ENCODE measurements at regions not wholly inside any gene's neighbourhood (a gene's known extent, or its start where the extent isn't known, plus 50 kb on each side); places are given as distances from the start of the nearest gene placed in this dataset.
"Not testable (repeated sequence)": the region's sequence is repeated elsewhere in the genome, so short reads cannot be mapped to it uniquely, and the experiment has no call there.

DNA sequence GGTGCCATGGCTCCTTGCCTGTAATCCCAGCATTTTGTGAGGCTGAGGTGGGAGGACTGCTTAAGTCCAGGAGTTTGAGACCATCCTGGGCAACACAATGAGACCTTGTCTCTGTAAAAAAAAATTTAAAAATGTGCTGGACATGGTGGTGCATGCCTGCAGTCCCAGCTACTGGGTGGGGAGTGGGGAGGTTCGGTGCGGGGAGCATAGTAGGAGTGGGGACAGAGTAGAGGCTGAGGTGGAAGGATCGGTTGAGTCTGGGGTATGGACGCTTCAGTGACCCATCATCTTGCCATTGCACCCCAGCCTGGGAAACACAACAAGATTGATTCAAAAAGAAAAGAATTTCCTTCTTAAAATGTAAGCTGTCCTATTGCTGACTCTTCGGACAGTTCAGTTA lies 1490.0 kb upstream of the GBE1 start:
- no peak for DNase-seq (ENCODE audit: low spot score)
- intact Hi-C loops (cut with DNase I) = no loop called here

DNA sequence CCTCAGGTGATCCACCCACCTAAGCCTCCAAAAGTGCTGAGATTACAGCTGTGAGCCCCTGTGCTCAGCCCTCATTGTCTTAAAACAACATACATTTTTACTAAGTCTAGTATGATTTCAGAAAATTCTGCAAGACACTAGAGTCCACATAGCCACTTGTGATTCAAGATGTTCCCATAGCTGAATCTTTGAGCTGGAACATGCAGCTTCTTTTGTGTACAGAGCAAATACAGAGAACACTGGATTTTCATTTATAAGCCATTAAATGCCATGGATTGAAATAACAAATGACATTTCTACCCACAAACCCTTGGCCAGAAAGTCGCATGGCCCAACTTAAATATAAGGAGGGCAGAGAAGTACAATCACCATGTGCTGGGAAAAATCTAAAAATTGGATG lies 1489.2 kb upstream of the GBE1 start:
- no peak for DNase-seq (ENCODE audit: low spot score)
- intact Hi-C loops (cut with DNase I) = no loop called here

DNA sequence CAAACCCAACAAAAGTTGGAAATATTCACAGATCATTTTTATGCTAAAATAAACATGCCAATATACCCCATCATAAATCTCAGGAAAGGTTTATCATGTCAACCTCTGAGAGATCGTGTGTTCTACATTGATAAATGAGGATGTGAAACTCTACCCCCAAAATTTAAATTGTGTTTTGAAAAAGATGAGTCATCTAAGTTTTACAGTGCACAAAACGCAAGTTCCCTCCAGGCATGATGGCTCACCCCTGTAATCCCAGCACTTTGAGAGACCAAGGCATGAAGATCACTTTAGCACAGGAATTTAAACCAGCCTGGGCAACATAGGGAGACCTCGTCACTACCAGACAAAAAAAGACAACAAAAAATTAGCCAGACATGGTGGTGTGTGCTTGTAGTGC lies 1487.0 kb upstream of the GBE1 start:
- no peak for DNase-seq (ENCODE audit: low spot score)
- intact Hi-C loops (cut with DNase I) = no loop called here

DNA sequence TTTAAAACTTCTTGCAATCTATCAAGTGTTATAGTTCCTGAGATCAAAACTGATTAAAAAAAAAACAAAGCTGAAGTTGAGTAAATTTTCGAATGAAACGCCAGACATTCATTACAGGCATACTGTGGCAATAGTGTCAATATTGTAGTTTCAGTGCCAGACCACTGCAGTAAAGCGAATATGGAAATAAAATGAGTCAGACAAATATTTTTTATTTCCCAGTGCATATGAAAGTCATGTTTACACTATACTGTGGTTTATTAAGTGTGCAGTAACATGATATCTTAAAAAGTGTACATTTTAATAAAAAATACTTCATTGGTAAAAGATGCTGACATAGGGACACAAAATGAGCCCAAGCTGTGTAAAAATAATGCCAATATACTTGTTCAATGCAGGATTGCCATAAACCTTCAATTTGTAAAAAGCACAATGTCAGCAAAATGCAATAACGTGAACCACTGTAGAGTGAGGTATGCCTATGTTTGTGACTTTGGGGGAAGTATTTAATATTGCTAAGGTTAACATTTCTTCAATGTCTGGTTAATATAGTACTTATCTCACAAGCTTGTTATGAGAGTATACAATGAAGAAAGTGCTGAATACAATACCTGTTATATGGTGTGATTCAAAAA lies 1473.9 kb upstream of the GBE1 start:
- intact Hi-C loops (cut with DNase I) = no loop called here

DNA sequence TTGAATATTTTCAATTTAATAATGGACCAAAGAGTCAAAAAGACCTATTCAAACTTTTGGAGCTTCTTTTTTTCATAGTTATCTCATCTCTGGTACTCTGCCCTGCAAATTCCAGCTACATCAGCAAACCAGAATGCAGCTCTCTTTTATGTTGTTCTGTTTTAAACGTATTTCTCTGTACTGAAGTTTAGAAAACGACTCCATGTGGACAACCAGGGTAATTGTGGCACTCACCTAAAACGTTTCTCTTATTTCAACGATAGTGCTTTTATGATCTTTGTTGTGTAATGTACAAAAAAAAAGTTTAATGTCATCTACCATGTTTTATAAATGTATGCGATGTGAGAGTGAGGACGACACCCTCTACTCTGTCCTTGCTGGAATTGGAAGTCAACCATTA lies 1472.3 kb upstream of the GBE1 start:
- intact Hi-C loops (cut with DNase I) = no loop called here
- DNase-seq (ENCODE audit: low spot score) = no peak

More for the DNA sequence above, 1473.9 kb upstream of the GBE1 start:
- DNase-seq (ENCODE audit: low spot score) = no peak

DNA sequence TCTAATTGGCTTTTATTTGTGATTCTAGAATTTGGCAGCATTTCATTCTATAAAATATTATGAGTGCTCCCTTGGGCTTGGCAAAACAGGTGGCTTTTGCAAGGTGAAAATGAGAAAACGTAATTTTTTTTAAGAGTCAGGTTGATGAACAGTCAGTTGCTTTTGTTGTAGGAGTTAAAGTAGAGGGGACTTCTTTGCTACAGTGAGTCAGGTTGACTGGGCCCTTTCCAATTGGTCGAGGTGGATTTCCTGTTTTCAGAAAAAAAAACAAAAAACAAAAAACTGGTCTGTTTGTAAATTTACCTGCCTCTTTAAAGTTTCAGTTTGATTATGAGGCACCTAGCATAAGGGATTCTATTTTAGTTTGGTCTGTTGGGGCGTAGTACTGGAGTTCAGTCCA lies 1469.4 kb upstream of the GBE1 start:
- intact Hi-C loops (cut with DNase I) = no loop called here

DNA sequence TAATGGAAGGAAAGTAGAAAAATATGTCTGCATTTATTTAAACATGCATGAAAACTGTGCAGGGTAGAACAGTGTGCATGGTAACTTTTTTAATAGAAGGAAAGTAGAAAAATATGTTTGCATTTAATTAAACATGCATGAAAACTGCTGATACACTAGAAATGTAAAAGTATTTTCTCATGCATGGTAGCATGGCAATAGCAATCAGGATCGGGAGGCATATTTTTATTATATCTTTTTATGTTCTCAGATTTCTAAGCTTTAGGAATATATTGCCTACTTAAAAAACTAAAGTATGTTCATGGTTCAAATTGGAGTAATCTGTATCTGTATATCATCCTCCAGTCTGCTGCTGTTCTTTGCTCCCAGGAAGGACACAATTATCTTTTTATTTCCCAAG lies 1468.9 kb upstream of the GBE1 start:
- intact Hi-C loops (cut with DNase I) = no loop called here
- no peak for DNase-seq (ENCODE audit: low spot score)

More for the DNA sequence above, 1469.4 kb upstream of the GBE1 start:
- DNase-seq (ENCODE audit: low spot score) = no peak

DNA sequence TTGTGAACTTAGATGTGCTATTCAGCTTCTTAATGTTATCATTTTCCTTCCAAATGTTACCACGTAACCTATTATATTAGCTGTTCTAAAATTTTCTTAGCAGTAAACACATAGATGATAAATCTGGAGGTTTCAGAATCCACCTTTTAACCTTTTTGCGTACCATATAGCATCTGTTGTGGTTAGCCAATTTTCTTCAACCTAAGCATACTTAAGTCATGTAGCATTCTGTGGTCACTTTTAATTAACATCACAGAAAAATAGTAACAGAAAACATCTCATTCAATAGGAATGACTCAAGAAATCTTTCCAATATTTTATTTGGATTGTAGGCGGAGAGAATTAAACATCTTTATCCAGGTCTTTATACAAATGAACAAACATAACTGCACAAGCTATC lies 1465.3 kb upstream of the GBE1 start:
- no peak for DNase-seq (ENCODE audit: low spot score)
- intact Hi-C loops (cut with DNase I) = no loop called here

DNA sequence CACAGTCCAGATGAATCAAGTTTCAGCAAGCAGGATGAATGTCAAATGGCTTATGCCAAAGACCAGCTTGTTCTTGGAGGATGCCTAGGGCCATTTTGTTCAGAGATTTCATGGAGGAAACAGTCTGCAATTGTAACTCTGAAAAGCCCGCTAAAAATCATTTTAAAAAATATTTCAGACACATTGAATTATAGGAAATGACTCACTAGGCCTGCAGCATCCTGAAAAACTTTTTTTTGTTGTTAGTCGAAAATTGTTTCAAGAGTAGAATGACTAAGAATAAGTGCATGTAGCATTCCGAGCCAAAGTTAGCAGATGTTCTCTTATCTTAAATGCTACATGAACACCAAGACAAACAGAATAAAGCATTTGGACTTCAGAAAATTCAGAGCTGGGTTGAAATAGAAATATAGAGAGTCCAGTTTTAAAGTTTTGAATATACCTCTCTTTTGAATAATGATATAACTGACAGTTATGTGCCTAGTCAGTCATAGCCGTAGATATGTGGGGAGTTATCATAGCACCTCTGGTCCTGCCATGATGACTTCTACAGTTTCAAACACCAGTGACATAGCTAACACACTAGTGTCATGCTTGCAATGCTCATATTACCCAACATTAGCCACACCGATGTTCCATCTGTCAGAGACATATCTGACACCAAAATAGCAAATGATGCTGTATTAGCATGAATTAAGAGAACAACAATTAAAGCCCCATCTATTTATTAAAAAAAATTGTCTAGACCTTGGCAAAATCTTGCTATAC lies 1462.8 kb upstream of the GBE1 start:
- intact Hi-C loops (cut with DNase I) = no loop called here
- no peak for DNase-seq (ENCODE audit: low spot score)

DNA sequence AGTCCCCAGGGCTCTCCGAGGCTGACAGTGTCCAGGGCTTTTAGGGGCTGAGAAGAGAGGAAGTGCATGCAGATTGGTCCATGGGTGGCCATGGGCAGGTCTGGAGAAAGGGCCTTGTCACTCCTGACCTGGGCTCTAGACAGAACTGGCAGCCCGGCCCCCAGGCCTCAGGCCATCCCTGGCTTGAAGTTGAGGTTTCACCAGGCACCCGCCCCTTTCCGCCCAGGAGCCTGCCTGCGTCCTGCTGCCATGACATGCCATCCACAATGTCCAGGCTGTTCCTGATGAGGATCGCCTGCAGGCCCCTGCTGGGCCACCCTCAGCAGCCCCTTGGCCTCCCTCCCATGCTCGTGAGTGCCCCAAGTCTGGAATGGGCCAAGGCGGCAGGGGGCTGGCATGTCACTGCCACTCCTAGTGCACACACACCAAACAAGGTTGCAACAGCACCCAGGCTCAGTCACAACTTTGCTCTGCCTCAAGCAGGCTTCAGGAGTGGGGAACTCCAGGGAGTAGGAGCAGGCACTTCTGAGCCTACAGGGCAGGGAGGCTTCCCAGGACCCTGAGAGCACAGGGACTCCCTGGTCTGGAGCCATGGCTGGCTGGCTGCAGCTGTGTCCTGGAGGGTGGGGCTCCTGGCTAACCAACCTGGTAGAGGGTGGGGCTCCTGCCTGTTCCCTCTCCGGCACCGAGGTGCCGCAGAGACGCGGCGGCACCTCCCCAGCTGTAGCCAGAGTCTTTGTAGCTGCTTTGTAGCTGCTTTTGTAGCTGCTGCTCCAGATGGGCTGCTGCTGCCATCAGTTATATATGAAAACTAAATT lies 1457.1 kb upstream of the GBE1 start:
- DNase-seq (ENCODE audit: low spot score) = peak; percentile 77
- intact Hi-C loops (cut with DNase I) = no loop called here

DNA sequence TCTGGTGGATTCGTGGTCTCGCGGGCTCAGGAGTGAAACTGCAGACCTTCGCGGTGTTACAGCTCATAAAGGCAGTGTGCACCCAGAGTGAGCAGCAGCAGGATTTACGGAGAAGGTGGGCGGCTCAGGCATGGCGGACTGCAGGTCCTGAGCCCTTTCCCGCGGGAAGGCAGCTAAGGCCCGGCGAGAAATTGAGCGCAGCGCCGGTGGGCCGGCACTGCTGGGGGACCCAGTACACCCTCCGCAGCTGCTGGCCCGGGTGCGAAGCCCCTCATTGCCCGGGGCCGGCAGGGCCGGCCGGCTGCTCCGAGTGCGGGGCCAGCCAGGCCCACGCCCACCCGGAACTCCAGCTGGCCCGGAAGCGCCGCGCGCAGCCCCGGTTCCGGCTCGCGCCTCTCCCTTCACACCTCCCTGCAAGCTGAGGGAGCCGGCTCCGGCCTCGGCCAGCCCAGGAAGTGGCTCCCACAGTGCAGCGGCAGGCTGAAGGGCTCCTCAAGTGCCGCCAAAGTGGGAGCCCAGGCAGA lies 1456.2 kb upstream of the GBE1 start:
- peak; percentile 72 for DNase-seq (ENCODE audit: low spot score)
- intact Hi-C loops (cut with DNase I) = not testable (repeated sequence)

DNA sequence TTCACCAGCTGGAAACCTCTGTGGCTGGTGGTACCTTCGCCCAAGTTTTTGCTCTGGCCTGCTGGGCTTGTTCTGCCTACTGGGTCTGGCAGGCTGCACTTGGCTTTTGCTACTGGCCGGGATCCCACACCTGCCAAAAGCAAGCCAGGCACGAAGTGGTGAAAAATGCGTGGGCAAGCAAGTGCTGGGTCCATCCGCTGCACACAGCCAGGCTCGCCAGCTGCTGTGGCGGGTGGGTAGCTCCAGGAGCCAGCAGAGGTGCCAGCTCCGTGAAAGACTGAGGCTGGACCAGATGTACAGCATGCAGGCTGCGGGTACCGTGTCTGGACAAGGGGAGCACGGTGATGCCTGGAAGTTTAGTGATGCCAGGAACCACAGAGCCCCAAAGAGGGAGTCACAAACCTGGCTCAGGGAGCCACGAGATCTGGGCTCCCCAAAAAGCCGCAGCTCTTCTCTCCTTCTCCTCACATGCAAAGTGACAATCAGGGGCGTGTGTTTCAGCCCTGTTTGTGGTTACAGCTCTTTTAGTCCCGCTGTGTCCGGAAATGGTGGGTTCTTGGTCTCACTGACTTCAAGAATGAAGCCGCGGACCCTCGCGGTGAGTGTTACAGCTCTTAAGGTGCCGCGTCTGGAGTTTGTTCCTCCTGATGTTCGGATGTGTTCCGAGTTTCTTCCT lies 1455.6 kb upstream of the GBE1 start:
- intact Hi-C loops (cut with DNase I) = no loop called here

DNA sequence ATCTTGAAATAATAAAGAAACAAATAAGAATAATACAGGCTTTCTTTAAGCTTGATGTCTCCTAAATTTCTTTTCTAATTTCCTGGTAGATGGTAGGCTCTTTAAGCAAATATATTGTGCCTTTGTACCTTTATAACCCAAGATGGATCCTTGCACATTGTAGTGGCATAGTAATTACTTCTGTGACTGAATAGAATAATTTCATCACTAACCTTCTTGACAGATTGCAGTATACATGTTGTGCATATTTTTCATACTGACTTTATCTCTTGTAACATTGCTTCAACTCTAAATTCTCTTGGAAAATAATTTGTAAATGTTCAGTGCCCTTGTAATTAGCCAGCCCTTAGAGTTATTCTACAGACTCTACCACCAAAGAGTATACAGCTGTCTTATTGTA lies 1433.8 kb upstream of the GBE1 start:
- DNase-seq (ENCODE audit: low spot score) = no peak
- intact Hi-C loops (cut with DNase I) = no loop called here

More for the DNA sequence above, 1455.6 kb upstream of the GBE1 start:
- DNase-seq (ENCODE audit: low spot score) = peak; percentile 59

DNA sequence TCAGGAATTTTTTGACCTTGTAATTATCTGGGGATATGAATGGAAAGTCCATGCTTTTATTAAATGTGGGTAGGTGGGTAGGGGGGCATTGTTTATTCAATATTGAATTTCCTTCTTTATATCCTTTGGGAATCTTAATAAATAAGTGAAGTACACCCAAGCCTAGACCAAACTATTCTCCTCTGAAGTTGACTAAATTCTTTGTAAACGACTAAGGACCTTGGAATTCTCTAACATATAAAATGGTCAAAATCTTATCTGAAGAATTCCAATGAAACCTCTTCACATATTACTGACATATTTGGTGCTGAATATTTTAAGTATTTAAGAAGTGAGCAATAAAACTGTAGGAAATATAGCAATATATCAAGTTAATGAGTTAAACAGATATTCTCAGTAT lies 1432.1 kb upstream of the GBE1 start:
- no peak for DNase-seq (ENCODE audit: low spot score)
- intact Hi-C loops (cut with DNase I) = no loop called here

DNA sequence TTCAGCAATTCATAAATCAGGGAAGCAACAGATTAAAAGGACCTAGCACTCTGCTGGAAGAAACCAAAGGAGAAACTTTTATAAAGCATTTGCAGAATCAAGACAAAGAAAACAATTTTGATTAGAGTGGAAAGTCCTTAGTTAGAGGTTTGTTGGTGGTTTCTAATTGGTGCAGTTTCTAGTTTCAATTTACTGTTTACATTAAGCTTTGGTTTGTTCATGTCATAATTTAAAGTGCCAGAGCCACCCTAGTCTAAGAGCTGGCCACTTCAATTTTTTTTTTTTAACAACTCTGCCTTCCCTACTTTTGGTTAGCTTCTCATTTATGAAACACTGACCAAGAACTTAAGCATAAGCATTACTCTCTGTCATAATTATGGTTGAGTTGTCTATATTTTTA lies 1428.2 kb upstream of the GBE1 start:
- no peak for DNase-seq (ENCODE audit: low spot score)
- intact Hi-C loops (cut with DNase I) = no loop called here

DNA sequence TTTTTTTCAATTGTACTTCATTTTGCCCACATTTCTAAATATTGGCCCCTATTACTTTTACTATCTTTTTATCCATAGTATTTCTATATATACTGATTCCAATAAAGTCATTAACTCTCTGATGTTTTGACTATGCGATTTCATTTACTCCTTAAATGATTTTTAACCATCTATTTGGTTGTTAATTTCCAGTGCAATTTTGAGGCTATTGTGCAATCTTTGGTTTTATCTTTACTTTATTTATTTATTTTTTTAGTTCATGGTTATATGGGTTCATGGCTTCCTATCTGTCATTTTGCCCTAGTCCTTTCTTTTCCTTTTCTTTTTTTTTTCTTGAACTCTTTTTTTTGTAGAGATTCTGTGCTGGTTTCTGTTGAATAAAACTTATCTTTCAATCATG lies 1408.0 kb upstream of the GBE1 start:
- intact Hi-C loops (cut with DNase I) = no loop called here
- DNase-seq (ENCODE audit: low spot score) = no peak

DNA sequence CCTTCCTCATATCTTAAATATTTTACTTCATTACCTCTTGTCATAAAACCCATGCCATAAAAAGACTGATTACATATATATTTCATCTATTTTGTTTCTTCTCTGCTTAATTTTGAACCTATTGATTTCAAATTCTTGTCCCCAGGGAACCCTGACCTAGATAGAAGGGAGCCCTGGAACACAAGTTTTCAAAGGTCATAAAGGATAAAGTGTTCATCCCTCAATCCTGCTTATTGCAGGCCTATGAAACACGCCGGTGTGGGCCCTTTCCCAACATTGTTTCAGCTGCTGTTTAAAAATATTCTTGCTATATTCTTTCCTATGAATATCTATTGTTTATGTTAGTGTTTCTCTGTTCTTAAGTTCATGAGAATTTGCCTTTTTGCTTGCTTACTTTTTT lies 1389.5 kb upstream of the GBE1 start:
- intact Hi-C loops (cut with DNase I) = no loop called here

DNA sequence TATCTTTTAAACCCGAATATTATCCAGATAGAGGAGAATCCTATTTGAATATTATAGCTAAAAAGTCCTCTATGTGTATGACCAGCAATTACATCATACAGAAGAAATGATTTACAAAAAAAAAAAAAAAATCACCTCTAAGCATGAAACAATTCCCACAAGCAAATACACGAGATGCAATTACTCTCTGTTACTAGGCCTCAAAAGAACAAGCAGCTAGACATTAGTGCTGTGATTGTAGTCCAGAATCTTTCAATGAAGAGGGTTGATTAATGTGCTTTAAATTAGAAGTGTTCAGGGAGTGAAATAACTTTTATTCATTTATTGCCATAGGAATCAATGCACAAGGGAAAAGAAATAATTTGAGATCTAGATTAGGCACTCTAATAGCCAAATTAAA lies 1379.5 kb upstream of the GBE1 start:
- intact Hi-C loops (cut with DNase I) = no loop called here
- no peak for DNase-seq (ENCODE audit: low spot score)

More for the DNA sequence above, 1389.5 kb upstream of the GBE1 start:
- DNase-seq (ENCODE audit: low spot score) = no peak

DNA sequence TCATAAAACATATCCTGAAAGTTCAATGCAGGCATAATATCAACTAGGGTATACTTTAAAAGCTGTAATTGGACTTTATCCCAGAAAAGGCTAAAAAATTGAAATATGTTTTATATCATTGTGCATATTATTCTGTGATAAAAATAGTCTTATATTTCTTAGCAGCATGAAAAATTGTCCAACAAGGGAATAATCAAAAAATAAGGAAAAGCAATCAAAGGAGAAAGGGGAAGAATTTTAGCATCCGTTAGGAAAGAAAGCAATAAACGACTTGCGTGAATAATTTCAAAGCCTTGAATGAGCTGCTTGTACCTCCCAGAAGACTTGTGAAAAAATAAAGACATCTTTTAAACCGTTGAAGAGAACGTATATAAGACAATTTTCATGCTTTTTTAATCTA lies 1369.8 kb upstream of the GBE1 start:
- DNase-seq (ENCODE audit: low spot score) = no peak
- intact Hi-C loops (cut with DNase I) = no loop called here
